ENCODE measurements at regions not wholly inside any gene's neighbourhood (a gene's known extent, or its start where the extent isn't known, plus 50 kb on each side); places are given as distances from the start of the nearest gene placed in this dataset.

- TF ChIP-seq, protein P1, sequence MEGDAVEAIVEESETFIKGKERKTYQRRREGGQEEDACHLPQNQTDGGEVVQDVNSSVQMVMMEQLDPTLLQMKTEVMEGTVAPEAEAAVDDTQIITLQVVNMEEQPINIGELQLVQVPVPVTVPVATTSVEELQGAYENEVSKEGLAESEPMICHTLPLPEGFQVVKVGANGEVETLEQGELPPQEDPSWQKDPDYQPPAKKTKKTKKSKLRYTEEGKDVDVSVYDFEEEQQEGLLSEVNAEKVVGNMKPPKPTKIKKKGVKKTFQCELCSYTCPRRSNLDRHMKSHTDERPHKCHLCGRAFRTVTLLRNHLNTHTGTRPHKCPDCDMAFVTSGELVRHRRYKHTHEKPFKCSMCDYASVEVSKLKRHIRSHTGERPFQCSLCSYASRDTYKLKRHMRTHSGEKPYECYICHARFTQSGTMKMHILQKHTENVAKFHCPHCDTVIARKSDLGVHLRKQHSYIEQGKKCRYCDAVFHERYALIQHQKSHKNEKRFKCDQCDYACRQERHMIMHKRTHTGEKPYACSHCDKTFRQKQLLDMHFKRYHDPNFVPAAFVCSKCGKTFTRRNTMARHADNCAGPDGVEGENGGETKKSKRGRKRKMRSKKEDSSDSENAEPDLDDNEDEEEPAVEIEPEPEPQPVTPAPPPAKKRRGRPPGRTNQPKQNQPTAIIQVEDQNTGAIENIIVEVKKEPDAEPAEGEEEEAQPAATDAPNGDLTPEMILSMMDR (conservative IDR thresholded peaks at IDR 0.05), result no peak
- no peak for TF ChIP-seq EZH2 (IDR thresholded peaks at IDR 0.05; ENCODE audit: low read depth)
These were observed 119.9 kb upstream of the THUMPD2 start for GRCh38 chr2:39898934-39899333.
